ENCODE measurements at regions not wholly inside any gene's neighbourhood (a gene's known extent, or its start where the extent isn't known, plus 50 kb on each side); places are given as distances from the start of the nearest gene placed in this dataset.

GRCh38 chr1:55384637-55385036 is 169.5 kb upstream of the USP24 start:
- TF ChIP-seq CTCF (IDR thresholded peaks at IDR 0.05; ENCODE audit: extremely low read depth, insufficient read depth, missing control alignments) = no peak
- in situ Hi-C loops (cut with MboI; ENCODE audit: low pct_unique_long_range_greater_than_20kb, low sequenced_read_pairs, unreplicated experiment) = no loop called here
- DNase-seq (ENCODE audit: low spot score) = no peak

- no peak for DNase-seq (ENCODE audit: low spot score)
- no peak for TF ChIP-seq CTCF (IDR thresholded peaks at IDR 0.05; ENCODE audit: extremely low read depth, insufficient read depth, missing control alignments)
- in situ Hi-C loops (cut with MboI; ENCODE audit: low pct_unique_long_range_greater_than_20kb, low sequenced_read_pairs, unreplicated experiment) = no loop called here
Observed at GRCh38 chr1:55382806-55383305, 167.7 kb upstream of the USP24 start.

GRCh38 chr1:55381983-55382382 is 166.8 kb upstream of the USP24 start:
- in situ Hi-C loops (cut with MboI; ENCODE audit: low pct_unique_long_range_greater_than_20kb, low sequenced_read_pairs, unreplicated experiment) = no loop called here
- no peak for DNase-seq (ENCODE audit: low spot score)
- TF ChIP-seq CTCF (IDR thresholded peaks at IDR 0.05; ENCODE audit: extremely low read depth, insufficient read depth, missing control alignments) = no peak

- DNase-seq (ENCODE audit: low spot score) = no peak
- in situ Hi-C loops (cut with MboI; ENCODE audit: low pct_unique_long_range_greater_than_20kb, low sequenced_read_pairs, unreplicated experiment) = no loop called here
- no peak for TF ChIP-seq CTCF (IDR thresholded peaks at IDR 0.05; ENCODE audit: extremely low read depth, insufficient read depth, missing control alignments)
Observed at GRCh38 chr1:55381491-55381890, 166.3 kb upstream of the USP24 start.

GRCh38 chr1:55380355-55380970 is 165.3 kb upstream of the USP24 start:
- no peak for DNase-seq (ENCODE audit: low spot score)
- in situ Hi-C loops (cut with MboI; ENCODE audit: low pct_unique_long_range_greater_than_20kb, low sequenced_read_pairs, unreplicated experiment) = no loop called here
- no peak for TF ChIP-seq CTCF (IDR thresholded peaks at IDR 0.05; ENCODE audit: extremely low read depth, insufficient read depth, missing control alignments)

- in situ Hi-C loops (cut with MboI; ENCODE audit: low pct_unique_long_range_greater_than_20kb, low sequenced_read_pairs, unreplicated experiment) = no loop called here
- TF ChIP-seq CTCF (IDR thresholded peaks at IDR 0.05; ENCODE audit: extremely low read depth, insufficient read depth, missing control alignments) = peak; percentile 61
- peak; percentile 28 for DNase-seq (ENCODE audit: low spot score)
Observed at GRCh38 chr1:55378582-55378981, 163.4 kb upstream of the USP24 start.
